ENCODE measurements at regions not wholly inside any gene's neighbourhood (a gene's known extent, or its start where the extent isn't known, plus 50 kb on each side); places are given as distances from the start of the nearest gene placed in this dataset.

- peaks cover 6% of the 10 kb centered on the region for H3K27me3 Mint-ChIP-seq (ENCODE audit: insufficient read depth)
- no peaks in the 10 kb centered on the region for H3K36me3 Mint-ChIP-seq (ENCODE audit: low read depth)
- H3K4me3 ChIP-seq (ENCODE audit: low read length): no peak overlapping the region
- no peak overlapping the region for H3K9ac ChIP-seq (ENCODE audit: extremely low read depth, low read length, poor library complexity, severe bottlenecking)
- WGBS, 2 experiments (ENCODE audit: insufficient coverage in 1 of 2, insufficient read length in 1 of 2): 71 to 86% methylated on average over 1 to 4 of the region's 4 CpGs
- TF ChIP-seq, protein P1, sequence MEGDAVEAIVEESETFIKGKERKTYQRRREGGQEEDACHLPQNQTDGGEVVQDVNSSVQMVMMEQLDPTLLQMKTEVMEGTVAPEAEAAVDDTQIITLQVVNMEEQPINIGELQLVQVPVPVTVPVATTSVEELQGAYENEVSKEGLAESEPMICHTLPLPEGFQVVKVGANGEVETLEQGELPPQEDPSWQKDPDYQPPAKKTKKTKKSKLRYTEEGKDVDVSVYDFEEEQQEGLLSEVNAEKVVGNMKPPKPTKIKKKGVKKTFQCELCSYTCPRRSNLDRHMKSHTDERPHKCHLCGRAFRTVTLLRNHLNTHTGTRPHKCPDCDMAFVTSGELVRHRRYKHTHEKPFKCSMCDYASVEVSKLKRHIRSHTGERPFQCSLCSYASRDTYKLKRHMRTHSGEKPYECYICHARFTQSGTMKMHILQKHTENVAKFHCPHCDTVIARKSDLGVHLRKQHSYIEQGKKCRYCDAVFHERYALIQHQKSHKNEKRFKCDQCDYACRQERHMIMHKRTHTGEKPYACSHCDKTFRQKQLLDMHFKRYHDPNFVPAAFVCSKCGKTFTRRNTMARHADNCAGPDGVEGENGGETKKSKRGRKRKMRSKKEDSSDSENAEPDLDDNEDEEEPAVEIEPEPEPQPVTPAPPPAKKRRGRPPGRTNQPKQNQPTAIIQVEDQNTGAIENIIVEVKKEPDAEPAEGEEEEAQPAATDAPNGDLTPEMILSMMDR (conservative IDR thresholded peaks at IDR 0.05): no peak
- no peak overlapping the region for H3K27ac ChIP-seq (ENCODE audit: low read depth, low read length)
- H3K27ac Mint-ChIP-seq: no peak overlapping the region
- H3K4me3 Mint-ChIP-seq: no peak overlapping the region
- H3K27me3 ChIP-seq (ENCODE audit: control insufficient read depth, insufficient read depth, low read length, poor library complexity, severe bottlenecking): no peaks in the 10 kb centered on the region
- H3K36me3 ChIP-seq (ENCODE audit: control insufficient read depth, insufficient read depth, low read length): no peaks in the 10 kb centered on the region
- H3K9me3 ChIP-seq (ENCODE audit: control insufficient read depth, low read length): no peaks in the 10 kb centered on the region
- H3K4me1 ChIP-seq (ENCODE audit: control insufficient read depth, insufficient read depth, low read length): no peaks in the 10 kb centered on the region
- no peak for DNase-seq
- H3K9me3 Mint-ChIP-seq: peaks cover 4% of the 10 kb centered on the region
- peaks cover 5% of the 10 kb centered on the region for H3K4me1 Mint-ChIP-seq
These were observed 253.1 kb upstream of the FGGY start for GRCh38 chr1:59043796-59044195.

GRCh38 chr1:59044535-59045121 lies 252.3 kb upstream of the FGGY start:
- TF ChIP-seq, protein P1 (conservative IDR thresholded peaks at IDR 0.05): no peak
- no peak overlapping the region for H3K27ac ChIP-seq (ENCODE audit: low read depth, low read length)
- no peaks in the 10 kb centered on the region for H3K9me3 ChIP-seq (ENCODE audit: control insufficient read depth, low read length)
- H3K9me3 Mint-ChIP-seq: peaks cover 8% of the 10 kb centered on the region
- H3K4me3 Mint-ChIP-seq: no peak overlapping the region
- no peak overlapping the region for H3K27ac Mint-ChIP-seq
- H3K9ac ChIP-seq (ENCODE audit: extremely low read depth, low read length, poor library complexity, severe bottlenecking): no peak overlapping the region
- peaks cover 5% of the 10 kb centered on the region for H3K4me1 Mint-ChIP-seq
- no peak for DNase-seq
- WGBS, 2 experiments (ENCODE audit: insufficient coverage in 1 of 2, insufficient read length in 1 of 2): 87 to 91% methylated on average over 1 to 2 of the region's 2 CpGs
- H3K36me3 ChIP-seq (ENCODE audit: control insufficient read depth, insufficient read depth, low read length): no peaks in the 10 kb centered on the region
- H3K4me1 ChIP-seq (ENCODE audit: control insufficient read depth, insufficient read depth, low read length): no peaks in the 10 kb centered on the region
- H3K36me3 Mint-ChIP-seq (ENCODE audit: low read depth): no peaks in the 10 kb centered on the region
- no peak overlapping the region for H3K4me3 ChIP-seq (ENCODE audit: low read length)
- no peaks in the 10 kb centered on the region for H3K27me3 ChIP-seq (ENCODE audit: control insufficient read depth, insufficient read depth, low read length, poor library complexity, severe bottlenecking)
- H3K27me3 Mint-ChIP-seq (ENCODE audit: insufficient read depth): peaks cover 9% of the 10 kb centered on the region

GRCh38 chr1:59045137-59045536 lies 251.8 kb upstream of the FGGY start:
- H3K36me3 ChIP-seq (ENCODE audit: control insufficient read depth, insufficient read depth, low read length): no peaks in the 10 kb centered on the region
- 90 to 93% methylated on average over 2 to 3 of the region's 3 CpGs for WGBS, 2 experiments (ENCODE audit: insufficient coverage in 1 of 2, insufficient read length in 1 of 2)
- no peak overlapping the region for H3K27ac ChIP-seq (ENCODE audit: low read depth, low read length)
- H3K27me3 ChIP-seq (ENCODE audit: control insufficient read depth, insufficient read depth, low read length, poor library complexity, severe bottlenecking): no peaks in the 10 kb centered on the region
- no peak overlapping the region for H3K4me3 ChIP-seq (ENCODE audit: low read length)
- Mint-ChIP-seq H3K27ac (no peak overlapping the region), H3K9me3 (peaks cover 8% of the 10 kb centered on the region), H3K36me3 (ENCODE audit: low read depth) (no peaks in the 10 kb centered on the region), H3K27me3 (ENCODE audit: insufficient read depth) (peaks cover 9% of the 10 kb centered on the region), H3K4me3 (no peak overlapping the region), H3K4me1 (peaks cover 5% of the 10 kb centered on the region)
- DNase-seq: no peak
- no peaks in the 10 kb centered on the region for H3K4me1 ChIP-seq (ENCODE audit: control insufficient read depth, insufficient read depth, low read length)
- H3K9ac ChIP-seq (ENCODE audit: extremely low read depth, low read length, poor library complexity, severe bottlenecking): no peak overlapping the region
- TF ChIP-seq, protein P1 (conservative IDR thresholded peaks at IDR 0.05): no peak
- no peaks in the 10 kb centered on the region for H3K9me3 ChIP-seq (ENCODE audit: control insufficient read depth, low read length)

All from endodermal cell (in vitro differentiated cells).